Activated CD4-positive, alpha-beta T cell treated with anti-CD3 and anti-CD28 coated beads for 36 hours (primary cell): ENCODE measurements at regions not wholly inside any gene's neighbourhood (a gene's known extent, or its start where the extent isn't known, plus 50 kb on each side); places are given as distances from the start of the nearest gene placed in this dataset.

Source experiments
- ATAC-seq: fragments of 200-7000 bp; cut with Tn5 transposase; one replicate; pipeline ENCODE4 v1.10.0; 2021; ENCODE audit warnings: mild to moderate bottlenecking, moderate library complexity
- CTCF ChIA-PET: fragments of 350-600 bp; sonication (Branson Sonifier 250); formaldehyde crosslinking; loops from one replicate; lab custom pipeline; 2021; ENCODE audit warnings: antibody characterized with exemption; lab: Charles Lee
- POLR2A ChIA-PET: fragments of 350-600 bp; sonication (Branson Sonifier 250); formaldehyde crosslinking; loops from one replicate; lab custom pipeline; 2021; ENCODE audit warnings: antibody characterized with exemption, inconsistent platforms; lab: Charles Lee
- DNase-seq: peaks from one replicate; pipeline ENCODE4 v3.0.0-alpha.2; 2020
- H3K27ac Mint-ChIP-seq: one replicate; pipeline ENCODE4 v1.8.0; 2021; ENCODE audit warnings: mixed read lengths
- H3K27me3 Mint-ChIP-seq: one replicate; pipeline ENCODE4 v1.8.0; 2021; ENCODE audit warnings: mixed read lengths
- H3K36me3 Mint-ChIP-seq: one replicate; pipeline ENCODE4 v1.8.0; 2021; ENCODE audit warnings: low read depth, mixed read lengths
- H3K4me1 Mint-ChIP-seq: one replicate; pipeline ENCODE4 v1.8.0; 2021; ENCODE audit warnings: mixed read lengths
- H3K4me3 Mint-ChIP-seq: one replicate; pipeline ENCODE4 v1.8.0; 2021; ENCODE audit warnings: mild to moderate bottlenecking, moderate library complexity, mixed read lengths
- H3K9me3 Mint-ChIP-seq: one replicate; pipeline ENCODE4 v1.8.0; 2021; ENCODE audit warnings: low read depth, mixed read lengths
- intact Hi-C, 2 experiments: fragments of 100-400 bp; cut with DNase I in 1 of 2; cut with micrococcal nuclease in 1 of 2; formaldehyde crosslinking; loops; one replicate each; pipeline versions ENCODE4 v1.14.2 to v1.15.1; 2022 to 2024; cut with DNase I, micrococcal nuclease

- Mint-ChIP-seq H3K36me3 (no peaks in the 10 kb centered on the region), H3K4me3 (no peak overlapping the region), H3K27me3 (peaks cover 12% of the 10 kb centered on the region), H3K4me1 (no peaks in the 10 kb centered on the region), H3K9me3 (no peaks in the 10 kb centered on the region), H3K27ac (no peak overlapping the region)
- ChIA-PET CTCF (interaction anchor here (1.0 kb wide), 1 partner anchor 11 kb away, joined by 4 read pairs; no protein-coding TSS in a partner anchor), POLR2A (no interaction called here)
- intact Hi-C loops, result no loop called here
- ATAC-seq, result no peak
- DNase-seq, result no peak
Measured at GRCh38 chr5:61596265-61596664, 264.2 kb downstream of the ZSWIM6 start.

- POLR2A ChIA-PET, result interaction anchor here (0.6 kb wide), 1 partner anchor 12 kb away, joined by 3 read pairs; no protein-coding TSS in a partner anchor
- ATAC-seq, result no peak
- Mint-ChIP-seq H3K4me3 (no peak overlapping the region), H3K4me1 (no peaks in the 10 kb centered on the region), H3K27me3 (peaks cover 12% of the 10 kb centered on the region), H3K9me3 (no peaks in the 10 kb centered on the region), H3K36me3 (no peaks in the 10 kb centered on the region), H3K27ac (no peak overlapping the region)
- CTCF ChIA-PET, result interaction anchor here (1.0 kb wide), 1 partner anchor 27 kb away, joined by 3 read pairs; no protein-coding TSS in a partner anchor
- no peak for DNase-seq
- intact Hi-C loops, result no loop called here
Measured at GRCh38 chr5:61597684-61598083, 265.6 kb downstream of the ZSWIM6 start.

GRCh38 chr5:61598126-61598525 lies 266.1 kb downstream of the ZSWIM6 start:
- Mint-ChIP-seq H3K27me3 (peaks cover 9% of the 10 kb centered on the region), H3K27ac (no peak overlapping the region), H3K36me3 (no peaks in the 10 kb centered on the region), H3K4me3 (no peak overlapping the region), H3K9me3 (no peaks in the 10 kb centered on the region), H3K4me1 (no peaks in the 10 kb centered on the region)
- DNase-seq (no peak), ATAC-seq (no peak)
- ChIA-PET POLR2A (no interaction called here), CTCF (interaction anchor here (0.6 to 1.0 kb wide), 2 partner anchors 26 to 273 kb away, joined by 3 read pairs; no protein-coding TSS in a partner anchor)
- intact Hi-C loops, result no loop called here

GRCh38 chr5:61599370-61600122 lies 267.5 kb downstream of the ZSWIM6 start:
- DNase-seq, result no peak
- ATAC-seq, result no peak
- Mint-ChIP-seq H3K4me3 (no peak overlapping the region), H3K27ac (no peak overlapping the region), H3K9me3 (no peaks in the 10 kb centered on the region), H3K4me1 (no peaks in the 10 kb centered on the region), H3K27me3 (peaks cover 8% of the 10 kb centered on the region), H3K36me3 (no peaks in the 10 kb centered on the region)
- ChIA-PET CTCF (interaction anchor here (1.1 kb wide), 1 partner anchor 11 kb away, joined by 3 read pairs; no protein-coding TSS in a partner anchor), POLR2A (no interaction called here)
- intact Hi-C loops, result no loop called here

GRCh38 chr5:61600123-61600444 lies 268.0 kb downstream of the ZSWIM6 start:
- Mint-ChIP-seq H3K9me3 (no peaks in the 10 kb centered on the region), H3K36me3 (no peaks in the 10 kb centered on the region), H3K4me1 (no peaks in the 10 kb centered on the region), H3K27me3 (peaks cover 6% of the 10 kb centered on the region), H3K27ac (no peak overlapping the region), H3K4me3 (no peak overlapping the region)
- intact Hi-C loops, result no loop called here
- ChIA-PET POLR2A (no interaction called here), CTCF (interaction anchor here (1.1 kb wide), 1 partner anchor 11 kb away, joined by 3 read pairs; no protein-coding TSS in a partner anchor)
- DNase-seq, result no peak
- no peak for ATAC-seq

- no peaks in the 10 kb centered on the region for H3K4me1 Mint-ChIP-seq
- no peak overlapping the region for H3K27ac Mint-ChIP-seq
- POLR2A ChIA-PET, result no interaction called here
- DNase-seq (no peak), ATAC-seq (no peak)
- peaks cover 6% of the 10 kb centered on the region for H3K27me3 Mint-ChIP-seq
- no peaks in the 10 kb centered on the region for H3K36me3 Mint-ChIP-seq
- no peak overlapping the region for H3K4me3 Mint-ChIP-seq
- CTCF ChIA-PET, result no interaction called here
- intact Hi-C loops, result no loop called here
- H3K9me3 Mint-ChIP-seq, result no peaks in the 10 kb centered on the region
Measured at GRCh38 chr5:61600945-61601511, 269.0 kb downstream of the ZSWIM6 start.

GRCh38 chr5:61603211-61603908 lies 271.3 kb downstream of the ZSWIM6 start:
- Mint-ChIP-seq H3K9me3 (no peaks in the 10 kb centered on the region), H3K4me3 (no peak overlapping the region), H3K4me1 (no peaks in the 10 kb centered on the region), H3K36me3 (no peaks in the 10 kb centered on the region), H3K27me3 (no peaks in the 10 kb centered on the region), H3K27ac (no peak overlapping the region)
- ATAC-seq, result no peak
- ChIA-PET POLR2A (interaction anchor here (0.7 kb wide), 1 partner anchor 24 kb away, joined by 5 read pairs; no protein-coding TSS in a partner anchor), CTCF (interaction anchor here (0.7 kb wide), 1 partner anchor 69 kb away, joined by 3 read pairs; no protein-coding TSS in a partner anchor)
- no peak for DNase-seq
- intact Hi-C loops, result no loop called here

- no peaks in the 10 kb centered on the region for H3K36me3 Mint-ChIP-seq
- H3K27ac Mint-ChIP-seq, result no peak overlapping the region
- ChIA-PET CTCF (no interaction called here), POLR2A (no interaction called here)
- DNase-seq, result no peak
- no peak overlapping the region for H3K4me3 Mint-ChIP-seq
- no peaks in the 10 kb centered on the region for H3K9me3 Mint-ChIP-seq
- H3K27me3 Mint-ChIP-seq, result no peaks in the 10 kb centered on the region
- no peaks in the 10 kb centered on the region for H3K4me1 Mint-ChIP-seq
- intact Hi-C loops, result no loop called here
- ATAC-seq, result no peak
Measured at GRCh38 chr5:61604076-61605025, 272.3 kb downstream of the ZSWIM6 start.

- intact Hi-C loops, result no loop called here
- H3K4me1 Mint-ChIP-seq, result no peaks in the 10 kb centered on the region
- no peaks in the 10 kb centered on the region for H3K9me3 Mint-ChIP-seq
- ATAC-seq, result no peak
- CTCF ChIA-PET, result interaction anchor here (1.2 kb wide), 1 partner anchor 48 kb away, joined by 4 read pairs; no protein-coding TSS in a partner anchor
- POLR2A ChIA-PET, result no interaction called here
- H3K27me3 Mint-ChIP-seq, result peaks cover 7% of the 10 kb centered on the region
- H3K36me3 Mint-ChIP-seq, result no peaks in the 10 kb centered on the region
- H3K4me3 Mint-ChIP-seq, result no peak overlapping the region
- H3K27ac Mint-ChIP-seq, result no peak overlapping the region
- DNase-seq, result no peak
Measured at GRCh38 chr5:61609840-61610677, 278.0 kb downstream of the ZSWIM6 start.

GRCh38 chr5:61610678-61611024 lies 278.6 kb downstream of the ZSWIM6 start:
- ChIA-PET CTCF (interaction anchor here (1.0 to 1.2 kb wide), 2 partner anchors 22 to 47 kb away, joined by 3 to 4 read pairs; no protein-coding TSS in a partner anchor), POLR2A (no interaction called here)
- Mint-ChIP-seq H3K4me1 (no peaks in the 10 kb centered on the region), H3K27me3 (peaks cover 7% of the 10 kb centered on the region), H3K27ac (no peak overlapping the region), H3K4me3 (no peak overlapping the region), H3K36me3 (no peaks in the 10 kb centered on the region), H3K9me3 (no peaks in the 10 kb centered on the region)
- ATAC-seq, result no peak
- DNase-seq, result no peak
- intact Hi-C loops, result no loop called here
